Neural cell (in vitro differentiated cells): ENCODE measurements at regions not wholly inside any gene's neighbourhood (a gene's known extent, or its start where the extent isn't known, plus 50 kb on each side); places are given as distances from the start of the nearest gene placed in this dataset.

Experiments used
- H2AFZ ChIP-seq: fragments of 200-600, 300-800 bp; sonication (generic), shearing (Covaris generic); 2 replicates; pipeline ENCODE4 v1.6.0; 2014; ENCODE audit warnings: low read depth, mild to moderate bottlenecking, antibody characterized with exemption, low read length, moderate library complexity
- H3F3A ChIP-seq: fragments of 200-600 bp; shearing (Covaris generic); 2 replicates; pipeline ENCODE4 v1.6.1; 2016; ENCODE audit warnings: mild to moderate bottlenecking, moderate library complexity, mixed read lengths, antibody characterized with exemption, low read length; ENCODE audit not compliant: insufficient read depth, poor library complexity, severe bottlenecking
- H3K27ac ChIP-seq: fragments of 200-600, 300-800 bp; sonication (generic), shearing (Covaris generic); 2 replicates; pipeline ENCODE4 v1.5.1; 2014; ENCODE audit warnings: mild to moderate bottlenecking, low read length, moderate library complexity
- H3K27me3 ChIP-seq: fragments of 300-800, 200-600 bp; sonication (generic), shearing (Covaris generic); 2 replicates; pipeline ENCODE4 v1.6.0; 2014; ENCODE audit warnings: mild to moderate bottlenecking, low read depth, low read length, moderate library complexity; ENCODE audit not compliant: insufficient read depth
- H3K36me3 ChIP-seq: fragments of 300-800, 200-600 bp; sonication (generic), shearing (Covaris generic); 2 replicates; pipeline ENCODE4 v1.5.1; 2014; ENCODE audit warnings: mild to moderate bottlenecking, antibody characterized with exemption, low read length, moderate library complexity; ENCODE audit not compliant: insufficient read depth
- H3K4me2 ChIP-seq: fragments of 300-800, 200-600 bp; sonication (generic), shearing (Covaris generic); 2 replicates; pipeline ENCODE4 v1.6.0; 2014; ENCODE audit warnings: mild to moderate bottlenecking, low read length
- H3K4me3 ChIP-seq: fragments of 300-800, 200-600 bp; sonication (generic), shearing (Covaris generic); 2 replicates; pipeline ENCODE4 v1.5.1; 2014; ENCODE audit warnings: mild to moderate bottlenecking, low read length, moderate library complexity
- H3K79me2 ChIP-seq: fragments of 200-600 bp; shearing (Covaris generic); replicated peaks from 2 replicates; pipeline ENCODE4 v1.6.0; 2014; ENCODE audit warnings: mild to moderate bottlenecking, low read length, moderate library complexity; ENCODE audit not compliant: insufficient read depth
- H3K9ac ChIP-seq: fragments of 300-800, 200-600 bp; sonication (generic), shearing (Covaris generic); 2 replicates; pipeline ENCODE4 v1.6.1; 2016; ENCODE audit warnings: mild to moderate bottlenecking, low read length, mixed read lengths
- H3K9me2 ChIP-seq: fragments of 200-600 bp; shearing (Covaris generic); 2 replicates; pipeline ENCODE4 v1.6.1; 2016; ENCODE audit warnings: mild to moderate bottlenecking, low read length, mixed read lengths; ENCODE audit not compliant: insufficient read depth
- H3K9me3 ChIP-seq: fragments of 200-600, 300-800 bp; sonication (generic), shearing (Covaris generic); 2 replicates; pipeline ENCODE4 v1.6.1; 2016; ENCODE audit warnings: mild to moderate bottlenecking, mixed run types, low read length, moderate library complexity, mixed read lengths
- H4K20me1 ChIP-seq: fragments of 200-600 bp; shearing (Covaris generic); 2 replicates; pipeline ENCODE4 v1.6.1; 2016; ENCODE audit warnings: mild to moderate bottlenecking, mixed run types; ENCODE audit not compliant: insufficient read depth
- EP300 ChIP-seq: fragments of 450-650 bp; conservative IDR thresholded peaks from 2 replicates; pipeline ENCODE4 v1.6.1; 2014; ENCODE audit warnings: antibody characterized with exemption, mild to moderate bottlenecking, moderate library complexity; ENCODE audit not compliant: poor library complexity, severe bottlenecking
- EZH2 ChIP-seq: fragments of 200-600, 300-800 bp; shearing (Covaris generic), sonication (generic); IDR thresholded peaks from 2 replicates; pipeline ENCODE4 v1.6.1; 2014; ENCODE audit warnings: antibody characterized with exemption, low read length, borderline replicate concordance, mild to moderate bottlenecking; ENCODE audit not compliant: insufficient read depth, poor library complexity, severe bottlenecking
- MXI1 ChIP-seq: fragments of 450-650 bp; conservative IDR thresholded peaks from 2 replicates; pipeline ENCODE4 v1.6.1; 2014; ENCODE audit warnings: antibody characterized with exemption, mild to moderate bottlenecking; ENCODE audit not compliant: poor library complexity, severe bottlenecking
- POLR2AphosphoS5 ChIP-seq: IDR thresholded peaks from 2 replicates; pipeline ENCODE4 v1.6.1; 2012
- RAD21 ChIP-seq: fragments of 450-650 bp; conservative IDR thresholded peaks from 2 replicates; pipeline ENCODE4 v1.6.1; 2014; ENCODE audit warnings: antibody characterized with exemption, mild to moderate bottlenecking, moderate library complexity
- SMC3 ChIP-seq: fragments of 450-650 bp; conservative IDR thresholded peaks from 2 replicates; pipeline ENCODE4 v1.6.1; 2014; ENCODE audit warnings: antibody characterized with exemption, mild to moderate bottlenecking, moderate library complexity; ENCODE audit not compliant: poor library complexity
- TAF1 ChIP-seq: IDR thresholded peaks from 2 replicates; pipeline ENCODE4 v1.6.1; 2012; ENCODE audit warnings: low read depth
- TF ChIP-seq, protein P1 (sequence below): IDR thresholded peaks from 2 replicates; pipeline ENCODE4 v1.6.1; 2012; ENCODE audit warnings: borderline replicate concordance
- TF ChIP-seq, protein P2 (sequence below): fragments of 450-650 bp; IDR thresholded peaks from 2 replicates; pipeline ENCODE4 v1.5.1; 2014; ENCODE audit warnings: antibody characterized with exemption, mild to moderate bottlenecking, moderate library complexity; ENCODE audit not compliant: poor library complexity, severe bottlenecking

DNA sequence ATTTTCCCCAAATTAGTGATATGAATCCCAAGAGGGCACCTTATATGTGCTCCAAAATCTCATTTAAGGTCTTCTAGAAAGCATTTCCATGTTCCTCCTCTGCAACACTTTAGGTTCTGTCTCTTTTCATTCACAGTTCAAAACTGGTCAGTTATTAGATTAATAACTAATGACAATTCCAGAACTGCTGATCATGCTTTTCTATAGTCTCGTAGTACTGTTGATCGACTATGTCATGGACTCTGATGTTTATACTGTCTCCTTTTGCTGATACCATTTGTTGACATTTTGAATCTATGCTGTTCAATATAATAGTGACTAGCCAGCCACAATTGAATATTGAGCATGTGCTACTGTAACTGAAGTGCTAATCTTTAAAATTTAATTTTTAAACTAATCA lies 728.3 kb downstream of the LRFN5 start:
- no peak overlapping the region for H3K27ac ChIP-seq
- no peaks in the 10 kb centered on the region for H3K9me2 ChIP-seq
- TF ChIP-seq RAD21 (no peak), MXI1 (no peak), EZH2 (no peak), POLR2AphosphoS5 (no peak), SMC3 (no peak), TAF1 (no peak), EP300 (no peak)
- TF ChIP-seq, protein P1, sequence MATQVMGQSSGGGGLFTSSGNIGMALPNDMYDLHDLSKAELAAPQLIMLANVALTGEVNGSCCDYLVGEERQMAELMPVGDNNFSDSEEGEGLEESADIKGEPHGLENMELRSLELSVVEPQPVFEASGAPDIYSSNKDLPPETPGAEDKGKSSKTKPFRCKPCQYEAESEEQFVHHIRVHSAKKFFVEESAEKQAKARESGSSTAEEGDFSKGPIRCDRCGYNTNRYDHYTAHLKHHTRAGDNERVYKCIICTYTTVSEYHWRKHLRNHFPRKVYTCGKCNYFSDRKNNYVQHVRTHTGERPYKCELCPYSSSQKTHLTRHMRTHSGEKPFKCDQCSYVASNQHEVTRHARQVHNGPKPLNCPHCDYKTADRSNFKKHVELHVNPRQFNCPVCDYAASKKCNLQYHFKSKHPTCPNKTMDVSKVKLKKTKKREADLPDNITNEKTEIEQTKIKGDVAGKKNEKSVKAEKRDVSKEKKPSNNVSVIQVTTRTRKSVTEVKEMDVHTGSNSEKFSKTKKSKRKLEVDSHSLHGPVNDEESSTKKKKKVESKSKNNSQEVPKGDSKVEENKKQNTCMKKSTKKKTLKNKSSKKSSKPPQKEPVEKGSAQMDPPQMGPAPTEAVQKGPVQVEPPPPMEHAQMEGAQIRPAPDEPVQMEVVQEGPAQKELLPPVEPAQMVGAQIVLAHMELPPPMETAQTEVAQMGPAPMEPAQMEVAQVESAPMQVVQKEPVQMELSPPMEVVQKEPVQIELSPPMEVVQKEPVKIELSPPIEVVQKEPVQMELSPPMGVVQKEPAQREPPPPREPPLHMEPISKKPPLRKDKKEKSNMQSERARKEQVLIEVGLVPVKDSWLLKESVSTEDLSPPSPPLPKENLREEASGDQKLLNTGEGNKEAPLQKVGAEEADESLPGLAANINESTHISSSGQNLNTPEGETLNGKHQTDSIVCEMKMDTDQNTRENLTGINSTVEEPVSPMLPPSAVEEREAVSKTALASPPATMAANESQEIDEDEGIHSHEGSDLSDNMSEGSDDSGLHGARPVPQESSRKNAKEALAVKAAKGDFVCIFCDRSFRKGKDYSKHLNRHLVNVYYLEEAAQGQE = no peak
- TF ChIP-seq, protein P2, sequence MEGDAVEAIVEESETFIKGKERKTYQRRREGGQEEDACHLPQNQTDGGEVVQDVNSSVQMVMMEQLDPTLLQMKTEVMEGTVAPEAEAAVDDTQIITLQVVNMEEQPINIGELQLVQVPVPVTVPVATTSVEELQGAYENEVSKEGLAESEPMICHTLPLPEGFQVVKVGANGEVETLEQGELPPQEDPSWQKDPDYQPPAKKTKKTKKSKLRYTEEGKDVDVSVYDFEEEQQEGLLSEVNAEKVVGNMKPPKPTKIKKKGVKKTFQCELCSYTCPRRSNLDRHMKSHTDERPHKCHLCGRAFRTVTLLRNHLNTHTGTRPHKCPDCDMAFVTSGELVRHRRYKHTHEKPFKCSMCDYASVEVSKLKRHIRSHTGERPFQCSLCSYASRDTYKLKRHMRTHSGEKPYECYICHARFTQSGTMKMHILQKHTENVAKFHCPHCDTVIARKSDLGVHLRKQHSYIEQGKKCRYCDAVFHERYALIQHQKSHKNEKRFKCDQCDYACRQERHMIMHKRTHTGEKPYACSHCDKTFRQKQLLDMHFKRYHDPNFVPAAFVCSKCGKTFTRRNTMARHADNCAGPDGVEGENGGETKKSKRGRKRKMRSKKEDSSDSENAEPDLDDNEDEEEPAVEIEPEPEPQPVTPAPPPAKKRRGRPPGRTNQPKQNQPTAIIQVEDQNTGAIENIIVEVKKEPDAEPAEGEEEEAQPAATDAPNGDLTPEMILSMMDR = no peak
- H2AFZ ChIP-seq = no peak overlapping the region
- no peaks in the 10 kb centered on the region for H3K27me3 ChIP-seq
- no peak overlapping the region for H3K4me2 ChIP-seq
- H4K20me1 ChIP-seq = no peaks in the 10 kb centered on the region
- no peaks in the 10 kb centered on the region for H3K79me2 ChIP-seq
- no peak overlapping the region for H3K9ac ChIP-seq
- no peaks in the 10 kb centered on the region for H3F3A ChIP-seq
- no peaks in the 10 kb centered on the region for H3K36me3 ChIP-seq
- no peaks in the 10 kb centered on the region for H3K9me3 ChIP-seq
- no peak overlapping the region for H3K4me3 ChIP-seq

DNA sequence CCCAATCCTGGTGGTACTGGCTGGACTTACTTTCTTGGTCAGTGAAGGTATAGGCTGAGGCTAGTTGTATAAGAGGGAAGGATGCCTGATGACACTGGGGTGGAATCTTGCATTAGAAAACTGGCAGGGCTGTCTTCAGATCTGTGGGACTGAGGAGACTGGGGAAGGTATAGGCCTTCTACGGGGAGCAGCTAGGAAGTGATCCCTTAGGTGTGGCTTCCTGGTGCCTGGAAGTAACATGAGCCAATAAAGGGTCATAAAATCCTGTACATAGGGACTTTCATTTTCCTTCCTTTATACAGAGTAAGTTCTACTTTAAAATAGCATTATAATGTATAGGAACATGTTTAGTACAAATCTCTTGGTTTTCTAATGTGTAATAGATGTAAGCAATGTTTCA lies 716.8 kb downstream of the LRFN5 start:
- H3K9me2 ChIP-seq = no peaks in the 10 kb centered on the region
- H3K27me3 ChIP-seq = peaks cover 1% of the 10 kb centered on the region
- no peaks in the 10 kb centered on the region for H3F3A ChIP-seq
- H3K36me3 ChIP-seq = no peaks in the 10 kb centered on the region
- no peaks in the 10 kb centered on the region for H4K20me1 ChIP-seq
- no peaks in the 10 kb centered on the region for H3K79me2 ChIP-seq
- H3K4me3 ChIP-seq = no peak overlapping the region
- H3K9ac ChIP-seq = no peak overlapping the region
- H3K4me2 ChIP-seq = no peak overlapping the region
- H3K9me3 ChIP-seq = no peaks in the 10 kb centered on the region
- TF ChIP-seq EZH2 (no peak), RAD21 (no peak), SMC3 (no peak), EP300 (no peak), TAF1 (no peak)
- TF ChIP-seq, protein P1 = no peak
- no peak overlapping the region for H3K27ac ChIP-seq
- no peak overlapping the region for H2AFZ ChIP-seq
